ENCODE measurements at regions not wholly inside any gene's neighbourhood (a gene's known extent, or its start where the extent isn't known, plus 50 kb on each side); places are given as distances from the start of the nearest gene placed in this dataset.

DNA sequence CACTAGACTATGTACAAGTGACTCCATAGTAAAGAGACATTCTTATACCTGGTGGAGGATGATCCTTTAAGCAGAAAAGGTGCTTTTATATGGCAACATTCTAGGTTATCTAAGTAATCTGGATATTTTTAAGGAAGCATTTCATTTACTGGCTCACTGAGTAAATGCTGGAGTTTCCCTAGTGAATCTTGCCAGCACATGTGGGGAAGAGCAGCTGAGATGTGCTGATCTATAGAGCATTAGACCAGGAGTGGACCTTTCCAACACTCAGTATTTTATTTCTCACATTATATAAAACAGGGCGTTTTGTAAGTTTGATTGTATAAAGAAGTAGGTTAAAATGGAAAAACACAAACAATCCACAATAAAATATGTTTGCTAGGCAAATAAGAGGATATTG lies 478.5 kb downstream of the ATP23 start:
- no peaks in the 10 kb centered on the region for H3K27me3 ChIP-seq (ENCODE audit: insufficient read depth, poor library complexity, severe bottlenecking)
- DNase-seq (ENCODE audit: low read depth in 1 of 2, low spot score in 1 of 2): no peak
- H3K4me3 ChIP-seq (replicated peaks; ENCODE audit: insufficient read depth, low read length): no peak overlapping the region
- TF ChIP-seq, protein P1, sequence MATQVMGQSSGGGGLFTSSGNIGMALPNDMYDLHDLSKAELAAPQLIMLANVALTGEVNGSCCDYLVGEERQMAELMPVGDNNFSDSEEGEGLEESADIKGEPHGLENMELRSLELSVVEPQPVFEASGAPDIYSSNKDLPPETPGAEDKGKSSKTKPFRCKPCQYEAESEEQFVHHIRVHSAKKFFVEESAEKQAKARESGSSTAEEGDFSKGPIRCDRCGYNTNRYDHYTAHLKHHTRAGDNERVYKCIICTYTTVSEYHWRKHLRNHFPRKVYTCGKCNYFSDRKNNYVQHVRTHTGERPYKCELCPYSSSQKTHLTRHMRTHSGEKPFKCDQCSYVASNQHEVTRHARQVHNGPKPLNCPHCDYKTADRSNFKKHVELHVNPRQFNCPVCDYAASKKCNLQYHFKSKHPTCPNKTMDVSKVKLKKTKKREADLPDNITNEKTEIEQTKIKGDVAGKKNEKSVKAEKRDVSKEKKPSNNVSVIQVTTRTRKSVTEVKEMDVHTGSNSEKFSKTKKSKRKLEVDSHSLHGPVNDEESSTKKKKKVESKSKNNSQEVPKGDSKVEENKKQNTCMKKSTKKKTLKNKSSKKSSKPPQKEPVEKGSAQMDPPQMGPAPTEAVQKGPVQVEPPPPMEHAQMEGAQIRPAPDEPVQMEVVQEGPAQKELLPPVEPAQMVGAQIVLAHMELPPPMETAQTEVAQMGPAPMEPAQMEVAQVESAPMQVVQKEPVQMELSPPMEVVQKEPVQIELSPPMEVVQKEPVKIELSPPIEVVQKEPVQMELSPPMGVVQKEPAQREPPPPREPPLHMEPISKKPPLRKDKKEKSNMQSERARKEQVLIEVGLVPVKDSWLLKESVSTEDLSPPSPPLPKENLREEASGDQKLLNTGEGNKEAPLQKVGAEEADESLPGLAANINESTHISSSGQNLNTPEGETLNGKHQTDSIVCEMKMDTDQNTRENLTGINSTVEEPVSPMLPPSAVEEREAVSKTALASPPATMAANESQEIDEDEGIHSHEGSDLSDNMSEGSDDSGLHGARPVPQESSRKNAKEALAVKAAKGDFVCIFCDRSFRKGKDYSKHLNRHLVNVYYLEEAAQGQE (IDR thresholded peaks at IDR 0.05; ENCODE audit: insufficient replicate concordance, low read depth): no peak
- no peak for TF ChIP-seq SPI1 (IDR thresholded peaks at IDR 0.05; ENCODE audit: borderline replicate concordance, low read depth)
- TF ChIP-seq, protein P2, sequence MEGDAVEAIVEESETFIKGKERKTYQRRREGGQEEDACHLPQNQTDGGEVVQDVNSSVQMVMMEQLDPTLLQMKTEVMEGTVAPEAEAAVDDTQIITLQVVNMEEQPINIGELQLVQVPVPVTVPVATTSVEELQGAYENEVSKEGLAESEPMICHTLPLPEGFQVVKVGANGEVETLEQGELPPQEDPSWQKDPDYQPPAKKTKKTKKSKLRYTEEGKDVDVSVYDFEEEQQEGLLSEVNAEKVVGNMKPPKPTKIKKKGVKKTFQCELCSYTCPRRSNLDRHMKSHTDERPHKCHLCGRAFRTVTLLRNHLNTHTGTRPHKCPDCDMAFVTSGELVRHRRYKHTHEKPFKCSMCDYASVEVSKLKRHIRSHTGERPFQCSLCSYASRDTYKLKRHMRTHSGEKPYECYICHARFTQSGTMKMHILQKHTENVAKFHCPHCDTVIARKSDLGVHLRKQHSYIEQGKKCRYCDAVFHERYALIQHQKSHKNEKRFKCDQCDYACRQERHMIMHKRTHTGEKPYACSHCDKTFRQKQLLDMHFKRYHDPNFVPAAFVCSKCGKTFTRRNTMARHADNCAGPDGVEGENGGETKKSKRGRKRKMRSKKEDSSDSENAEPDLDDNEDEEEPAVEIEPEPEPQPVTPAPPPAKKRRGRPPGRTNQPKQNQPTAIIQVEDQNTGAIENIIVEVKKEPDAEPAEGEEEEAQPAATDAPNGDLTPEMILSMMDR (IDR thresholded peaks at IDR 0.05; ENCODE audit: insufficient read depth, low read length): no peak
- no peak for TF ChIP-seq POLR2AphosphoS5 (IDR thresholded peaks at IDR 0.05; ENCODE audit: low read depth)
- no peak for TF ChIP-seq GABPA (IDR thresholded peaks at IDR 0.05; ENCODE audit: low read depth)
- no peak overlapping the region for H3K27ac ChIP-seq (replicated peaks)

DNA sequence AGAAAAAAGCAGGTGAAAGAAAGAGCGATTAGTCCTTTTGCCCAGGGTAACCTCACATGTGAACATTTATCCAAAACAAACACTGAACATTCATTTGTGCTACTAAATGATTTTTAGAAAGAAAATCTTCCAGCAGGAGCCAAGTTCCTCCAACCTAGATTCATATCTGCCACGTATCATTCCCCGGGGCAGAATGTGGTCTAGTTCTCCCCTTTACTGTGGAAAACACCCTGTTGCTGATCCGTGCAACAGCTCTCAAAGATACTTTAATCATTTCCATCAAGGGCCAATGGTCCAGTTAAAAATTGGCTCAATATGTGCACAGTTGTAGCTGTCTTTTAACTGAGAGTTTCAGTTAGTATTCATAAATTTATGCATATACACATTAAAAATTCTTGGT lies 479.1 kb downstream of the ATP23 start:
- H3K27me3 ChIP-seq (ENCODE audit: insufficient read depth, poor library complexity, severe bottlenecking): no peaks in the 10 kb centered on the region
- no peak overlapping the region for H3K4me3 ChIP-seq (replicated peaks; ENCODE audit: insufficient read depth, low read length)
- no peak for DNase-seq (ENCODE audit: low read depth in 1 of 2, low spot score in 1 of 2)
- no peak overlapping the region for H3K27ac ChIP-seq (replicated peaks)
- TF ChIP-seq GABPA (IDR thresholded peaks at IDR 0.05; ENCODE audit: low read depth) (no peak), POLR2AphosphoS5 (IDR thresholded peaks at IDR 0.05; ENCODE audit: low read depth) (no peak)
- TF ChIP-seq, protein P1 (IDR thresholded peaks at IDR 0.05; ENCODE audit: insufficient replicate concordance, low read depth): no peak

DNA sequence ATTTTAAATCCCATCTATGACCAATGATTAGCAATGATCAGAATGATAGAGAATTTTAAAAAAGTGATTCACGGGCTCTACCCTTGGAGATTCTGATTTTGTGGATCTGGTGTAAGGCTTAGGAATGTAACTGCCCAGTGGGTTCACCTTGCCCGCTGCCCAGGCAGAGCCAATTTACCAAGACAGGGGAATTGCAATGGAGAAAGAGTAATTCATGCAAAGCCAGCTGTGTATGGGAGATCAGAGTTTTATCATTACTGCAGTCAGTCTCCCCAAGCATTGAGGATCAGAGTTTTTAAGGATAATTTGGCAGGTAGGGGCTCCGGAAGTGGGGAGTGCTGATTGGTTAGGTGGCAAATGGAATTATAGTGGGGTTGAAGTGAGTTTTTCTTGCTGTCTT lies 480.6 kb downstream of the ATP23 start:
- no peak overlapping the region for H3K4me3 ChIP-seq (replicated peaks; ENCODE audit: insufficient read depth, low read length)
- H3K27me3 ChIP-seq (ENCODE audit: insufficient read depth, poor library complexity, severe bottlenecking): no peaks in the 10 kb centered on the region
- no peak for DNase-seq (ENCODE audit: low read depth in 1 of 2, low spot score in 1 of 2)
- TF ChIP-seq, protein P1 (IDR thresholded peaks at IDR 0.05; ENCODE audit: insufficient replicate concordance, low read depth): no peak
- TF ChIP-seq POLR2AphosphoS5 (IDR thresholded peaks at IDR 0.05; ENCODE audit: low read depth) (no peak), SPI1 (IDR thresholded peaks at IDR 0.05; ENCODE audit: borderline replicate concordance, low read depth) (no peak), GABPA (IDR thresholded peaks at IDR 0.05; ENCODE audit: low read depth) (no peak)
- TF ChIP-seq, protein P2 (IDR thresholded peaks at IDR 0.05; ENCODE audit: insufficient read depth, low read length): no peak
- no peak overlapping the region for H3K27ac ChIP-seq (replicated peaks)

Data from HL-60 (cell line).